ENCODE measurements at regions not wholly inside any gene's neighbourhood (a gene's known extent, or its start where the extent isn't known, plus 50 kb on each side); places are given as distances from the start of the nearest gene placed in this dataset.

DNA sequence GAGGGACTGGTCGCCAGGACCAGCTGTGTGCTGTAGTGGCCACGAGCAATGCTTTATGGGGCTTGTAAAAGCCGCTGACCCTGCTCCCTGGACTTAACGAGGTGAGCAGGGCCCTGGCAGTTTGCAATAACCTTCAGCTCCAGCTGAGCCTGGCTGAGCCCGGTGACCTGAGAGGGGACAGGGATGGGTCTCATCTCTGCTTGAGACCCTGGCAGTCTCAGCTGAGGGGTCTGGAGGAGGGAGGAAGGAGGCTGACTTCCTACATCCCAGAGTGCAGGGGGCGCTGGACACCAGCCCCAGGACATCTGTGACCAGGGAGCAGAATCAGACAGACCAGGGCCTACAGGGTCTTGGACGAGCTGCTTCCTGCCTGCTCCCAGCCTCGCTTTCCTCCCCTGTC lies 277.5 kb upstream of the MVB12B start:
- H2AFZ ChIP-seq (ENCODE audit: control insufficient read depth, low read length), result no peak overlapping the region
- H3K9ac ChIP-seq (ENCODE audit: control insufficient read depth, extremely low read depth, insufficient read depth, low read length), result no peak overlapping the region
- H3K79me2 ChIP-seq (ENCODE audit: control insufficient read depth, insufficient read depth, low read length), result no peaks in the 10 kb centered on the region
- dilution Hi-C loops (cut with MboI; ENCODE audit: extremely low pct_ligation_motif_present, low sequenced_read_pairs), result no loop called here
- no peaks in the 10 kb centered on the region for H3K9me1 ChIP-seq (ENCODE audit: control insufficient read depth, extremely low read depth, insufficient read depth, low read length)
- no peak overlapping the region for H3K4me3 ChIP-seq (ENCODE audit: control insufficient read depth in 2 of 3, extremely low read depth in 1 of 3, insufficient read depth in 2 of 3, low read depth in 1 of 3, low read length in 3 of 3)
- TF ChIP-seq, protein P1, sequence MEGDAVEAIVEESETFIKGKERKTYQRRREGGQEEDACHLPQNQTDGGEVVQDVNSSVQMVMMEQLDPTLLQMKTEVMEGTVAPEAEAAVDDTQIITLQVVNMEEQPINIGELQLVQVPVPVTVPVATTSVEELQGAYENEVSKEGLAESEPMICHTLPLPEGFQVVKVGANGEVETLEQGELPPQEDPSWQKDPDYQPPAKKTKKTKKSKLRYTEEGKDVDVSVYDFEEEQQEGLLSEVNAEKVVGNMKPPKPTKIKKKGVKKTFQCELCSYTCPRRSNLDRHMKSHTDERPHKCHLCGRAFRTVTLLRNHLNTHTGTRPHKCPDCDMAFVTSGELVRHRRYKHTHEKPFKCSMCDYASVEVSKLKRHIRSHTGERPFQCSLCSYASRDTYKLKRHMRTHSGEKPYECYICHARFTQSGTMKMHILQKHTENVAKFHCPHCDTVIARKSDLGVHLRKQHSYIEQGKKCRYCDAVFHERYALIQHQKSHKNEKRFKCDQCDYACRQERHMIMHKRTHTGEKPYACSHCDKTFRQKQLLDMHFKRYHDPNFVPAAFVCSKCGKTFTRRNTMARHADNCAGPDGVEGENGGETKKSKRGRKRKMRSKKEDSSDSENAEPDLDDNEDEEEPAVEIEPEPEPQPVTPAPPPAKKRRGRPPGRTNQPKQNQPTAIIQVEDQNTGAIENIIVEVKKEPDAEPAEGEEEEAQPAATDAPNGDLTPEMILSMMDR (optimal IDR thresholded peaks at IDR 0.05 in 1 of 3, IDR thresholded peaks at IDR 0.05 in 1 of 3, conservative IDR thresholded peaks at IDR 0.05 in 1 of 3; ENCODE audit: extremely low read depth in 1 of 3, insufficient read depth in 2 of 3, low read length in 3 of 3), result no peak
- no peak for TF ChIP-seq EZH2 (IDR thresholded peaks at IDR 0.05; ENCODE audit: low read length)
- DNase-seq (ENCODE audit: low read depth, low spot score) (no peak), FAIRE-seq (no peak)
- no peak overlapping the region for H3K27ac ChIP-seq (ENCODE audit: control insufficient read depth, insufficient read depth, low read length)
- no peaks in the 10 kb centered on the region for H3K9me3 ChIP-seq (ENCODE audit: control insufficient read depth, low read depth, low read length)
- H3K4me2 ChIP-seq (ENCODE audit: control insufficient read depth, extremely low read depth, insufficient read depth, low read depth, low read length), result no peak overlapping the region
- H3K36me3 ChIP-seq (ENCODE audit: control insufficient read depth in 2 of 2, extremely low read depth in 1 of 2, insufficient read depth in 2 of 2, low read length in 2 of 2), result no peaks in the 10 kb centered on the region
- H3K27me3 ChIP-seq (ENCODE audit: control insufficient read depth, extremely low read depth, insufficient read depth, low read length), result peaks cover 38% of the 10 kb centered on the region
- H3K4me1 ChIP-seq (ENCODE audit: control insufficient read depth, extremely low read depth, insufficient read depth, low read length), result no peaks in the 10 kb centered on the region
- no peaks in the 10 kb centered on the region for H4K20me1 ChIP-seq (ENCODE audit: control insufficient read depth, extremely low read depth, insufficient read depth, low read length)

DNA sequence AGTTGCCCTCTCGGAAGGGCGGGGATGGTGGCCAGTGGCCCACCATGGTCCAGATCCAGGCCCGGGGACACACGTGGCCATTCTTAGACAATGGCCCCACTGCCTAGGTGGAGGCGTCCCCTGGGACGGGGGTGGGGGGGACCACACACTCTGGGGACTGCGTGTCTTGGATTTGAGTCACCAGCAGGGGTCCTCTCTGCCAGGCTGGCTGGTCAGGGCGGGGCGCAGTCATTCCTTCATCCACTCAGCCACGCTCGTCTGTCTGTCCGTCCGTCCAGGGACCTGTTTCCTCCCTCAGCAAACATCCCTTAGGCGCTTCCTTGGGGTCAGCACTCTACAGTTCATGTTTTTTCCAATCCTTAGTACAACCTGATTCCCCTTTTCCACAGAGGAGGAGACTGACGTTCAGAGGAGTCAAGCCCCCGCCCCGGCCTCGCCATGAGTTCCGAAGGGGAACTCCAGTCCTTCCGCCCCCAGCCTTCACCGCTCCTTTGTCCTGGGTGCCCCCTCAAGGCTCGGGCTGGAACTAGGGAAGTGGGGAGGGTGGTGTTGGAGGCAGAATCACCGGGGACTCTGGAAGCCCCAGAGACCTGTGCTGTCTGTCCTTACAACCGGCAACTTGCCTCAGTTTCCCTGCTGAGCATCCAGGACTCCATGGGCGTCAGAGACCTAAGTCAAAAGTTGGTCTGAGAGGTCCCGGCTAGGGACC lies 276.6 kb upstream of the MVB12B start:
- Histone ChIP-seq H3K79me2 (ENCODE audit: control insufficient read depth, insufficient read depth, low read length) (no peaks in the 10 kb centered on the region), H2AFZ (ENCODE audit: control insufficient read depth, low read length) (no peak overlapping the region), H3K27ac (ENCODE audit: control insufficient read depth, insufficient read depth, low read length) (no peak overlapping the region), H3K4me2 (ENCODE audit: control insufficient read depth, extremely low read depth, insufficient read depth, low read depth, low read length) (no peak overlapping the region), H3K4me1 (ENCODE audit: control insufficient read depth, extremely low read depth, insufficient read depth, low read length) (peaks cover under 1% of the 10 kb centered on the region), H3K9ac (ENCODE audit: control insufficient read depth, extremely low read depth, insufficient read depth, low read length) (no peak overlapping the region), H4K20me1 (ENCODE audit: control insufficient read depth, extremely low read depth, insufficient read depth, low read length) (no peaks in the 10 kb centered on the region), H3K9me3 (ENCODE audit: control insufficient read depth, low read depth, low read length) (no peaks in the 10 kb centered on the region), H3K4me3 (ENCODE audit: control insufficient read depth in 2 of 3, extremely low read depth in 1 of 3, insufficient read depth in 2 of 3, low read depth in 1 of 3, low read length in 3 of 3) (no peak overlapping the region), H3K36me3 (ENCODE audit: control insufficient read depth in 2 of 2, extremely low read depth in 1 of 2, insufficient read depth in 2 of 2, low read length in 2 of 2) (no peaks in the 10 kb centered on the region), H3K9me1 (ENCODE audit: control insufficient read depth, extremely low read depth, insufficient read depth, low read length) (no peaks in the 10 kb centered on the region), H3K27me3 (ENCODE audit: control insufficient read depth, extremely low read depth, insufficient read depth, low read length) (peaks cover 32% of the 10 kb centered on the region)
- dilution Hi-C loops (cut with MboI; ENCODE audit: extremely low pct_ligation_motif_present, low sequenced_read_pairs), result no loop called here
- DNase-seq (ENCODE audit: low read depth, low spot score), result no peak
- TF ChIP-seq EZH2 (IDR thresholded peaks at IDR 0.05; ENCODE audit: low read length), result no peak
- TF ChIP-seq, protein P1 (optimal IDR thresholded peaks at IDR 0.05 in 1 of 3, IDR thresholded peaks at IDR 0.05 in 1 of 3, conservative IDR thresholded peaks at IDR 0.05 in 1 of 3; ENCODE audit: extremely low read depth in 1 of 3, insufficient read depth in 2 of 3, low read length in 3 of 3), result no peak
- FAIRE-seq, result no peak
